ENCODE measurements at regions not wholly inside any gene's neighbourhood (a gene's known extent, or its start where the extent isn't known, plus 50 kb on each side); places are given as distances from the start of the nearest gene placed in this dataset.

DNA sequence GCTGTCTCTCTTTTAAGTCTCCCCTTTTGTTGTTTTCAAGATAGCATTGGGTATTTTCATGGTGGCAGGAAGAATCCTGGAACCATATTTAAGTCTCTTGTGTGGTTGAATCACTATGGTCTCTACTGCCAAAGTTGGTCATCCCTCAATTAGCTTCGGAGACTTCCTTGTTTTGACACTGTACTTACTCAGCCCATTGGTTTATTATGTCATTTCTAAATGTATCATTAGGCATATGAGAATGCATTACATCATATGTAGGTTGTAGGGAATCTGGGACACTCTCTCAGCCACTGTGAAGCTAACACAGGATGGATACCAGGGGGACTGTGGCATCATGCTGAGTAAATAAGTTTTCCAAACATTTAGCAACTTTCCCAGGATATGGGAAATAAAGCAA, 211.8 kb downstream of the DTHD1 start:
- Histone ChIP-seq H3K4me1 (no peaks in the 10 kb centered on the region), H3K27ac (no peak overlapping the region), H3K9me3 (no peaks in the 10 kb centered on the region), H3K4me3 (no peak overlapping the region), H3K36me3 (no peaks in the 10 kb centered on the region), H3K27me3 (no peaks in the 10 kb centered on the region)
- intact Hi-C loops (cut with DNase I; ENCODE audit: low total_unique reads), result no loop called here
- WGBS, 5 donors, result 71 to 91% (median 76%) methylated on average over 1 of the region's 1 CpG
- TF ChIP-seq POLR2A (IDR thresholded peaks at IDR 0.05), result no peak
- TF ChIP-seq POLR2AphosphoS5 (IDR thresholded peaks at IDR 0.05), result no peak
- no peak for TF ChIP-seq EP300 (IDR thresholded peaks at IDR 0.05)
- DNase-seq, result no peak

DNA sequence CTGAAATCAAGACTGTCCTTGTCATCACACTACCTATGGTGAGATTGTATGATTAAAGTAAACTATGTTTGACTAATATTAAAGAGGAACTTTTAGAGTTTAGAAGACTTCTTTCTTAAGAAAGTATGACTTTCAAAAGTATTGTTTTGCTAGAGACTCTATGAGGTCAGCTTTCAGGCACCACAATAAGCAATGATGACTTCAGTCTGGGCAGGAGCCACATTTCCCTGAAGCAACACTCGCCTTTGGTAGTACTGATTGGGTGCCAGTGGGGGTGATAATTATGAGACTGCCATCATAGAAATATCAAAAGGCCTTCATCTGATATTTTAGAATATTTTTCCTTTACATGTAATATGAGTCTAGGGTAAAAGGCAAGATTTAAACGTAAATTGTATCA, 212.6 kb downstream of the DTHD1 start:
- TF ChIP-seq EP300 (IDR thresholded peaks at IDR 0.05) (no peak), POLR2AphosphoS5 (IDR thresholded peaks at IDR 0.05) (no peak), POLR2A (IDR thresholded peaks at IDR 0.05) (no peak)
- TF ChIP-seq, protein P1, sequence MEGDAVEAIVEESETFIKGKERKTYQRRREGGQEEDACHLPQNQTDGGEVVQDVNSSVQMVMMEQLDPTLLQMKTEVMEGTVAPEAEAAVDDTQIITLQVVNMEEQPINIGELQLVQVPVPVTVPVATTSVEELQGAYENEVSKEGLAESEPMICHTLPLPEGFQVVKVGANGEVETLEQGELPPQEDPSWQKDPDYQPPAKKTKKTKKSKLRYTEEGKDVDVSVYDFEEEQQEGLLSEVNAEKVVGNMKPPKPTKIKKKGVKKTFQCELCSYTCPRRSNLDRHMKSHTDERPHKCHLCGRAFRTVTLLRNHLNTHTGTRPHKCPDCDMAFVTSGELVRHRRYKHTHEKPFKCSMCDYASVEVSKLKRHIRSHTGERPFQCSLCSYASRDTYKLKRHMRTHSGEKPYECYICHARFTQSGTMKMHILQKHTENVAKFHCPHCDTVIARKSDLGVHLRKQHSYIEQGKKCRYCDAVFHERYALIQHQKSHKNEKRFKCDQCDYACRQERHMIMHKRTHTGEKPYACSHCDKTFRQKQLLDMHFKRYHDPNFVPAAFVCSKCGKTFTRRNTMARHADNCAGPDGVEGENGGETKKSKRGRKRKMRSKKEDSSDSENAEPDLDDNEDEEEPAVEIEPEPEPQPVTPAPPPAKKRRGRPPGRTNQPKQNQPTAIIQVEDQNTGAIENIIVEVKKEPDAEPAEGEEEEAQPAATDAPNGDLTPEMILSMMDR (IDR thresholded peaks at IDR 0.05), result no peak
- H3K4me3 ChIP-seq, result no peak overlapping the region
- no peaks in the 10 kb centered on the region for H3K9me3 ChIP-seq
- intact Hi-C loops (cut with DNase I; ENCODE audit: low total_unique reads), result no loop called here
- no peak overlapping the region for H3K27ac ChIP-seq
- 70 to 80% (median 77%) methylated on average over 2 of the region's 2 CpGs for WGBS, 5 donors
- H3K4me1 ChIP-seq, result no peaks in the 10 kb centered on the region
- no peaks in the 10 kb centered on the region for H3K27me3 ChIP-seq
- H3K36me3 ChIP-seq, result no peaks in the 10 kb centered on the region
- no peak for DNase-seq

GRCh38 chr4:36494747-36495146, 213.3 kb downstream of the DTHD1 start:
- H3K27ac ChIP-seq, result no peak overlapping the region
- no peaks in the 10 kb centered on the region for H3K9me3 ChIP-seq
- no peaks in the 10 kb centered on the region for H3K36me3 ChIP-seq
- intact Hi-C loops (cut with DNase I; ENCODE audit: low total_unique reads), result no loop called here
- H3K4me3 ChIP-seq, result no peak overlapping the region
- H3K4me1 ChIP-seq, result no peaks in the 10 kb centered on the region
- no peaks in the 10 kb centered on the region for H3K27me3 ChIP-seq
- DNase-seq, result no peak
- no peak for TF ChIP-seq POLR2AphosphoS5 (IDR thresholded peaks at IDR 0.05)
- TF ChIP-seq, protein P1 (IDR thresholded peaks at IDR 0.05), result no peak
- TF ChIP-seq POLR2A (IDR thresholded peaks at IDR 0.05), result no peak
- TF ChIP-seq EP300 (IDR thresholded peaks at IDR 0.05), result no peak
- 46 to 61% (median 54%) methylated on average over 2 of the region's 2 CpGs for WGBS, 5 donors

DNA sequence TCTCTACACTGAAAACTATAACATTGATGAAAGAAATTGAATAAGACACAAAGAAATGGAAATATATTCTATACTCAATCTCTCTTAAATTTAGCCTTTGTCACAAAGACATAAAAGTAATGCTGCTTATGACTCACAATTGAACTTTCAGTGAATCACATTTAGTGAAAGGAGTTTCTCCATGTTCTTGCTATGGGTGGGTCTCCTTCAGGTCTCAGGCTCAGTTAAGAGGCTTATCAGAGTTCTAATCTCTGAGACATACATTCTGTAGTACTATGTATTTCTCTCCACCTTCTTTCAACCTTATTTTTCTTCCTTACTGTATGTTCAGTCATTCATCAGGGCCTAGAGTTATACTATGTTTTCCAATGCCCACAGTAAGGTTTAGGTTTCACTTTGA, 220.9 kb downstream of the DTHD1 start:
- Histone ChIP-seq H3K4me1 (no peaks in the 10 kb centered on the region), H3K27me3 (no peaks in the 10 kb centered on the region), H3K27ac (no peak overlapping the region), H3K4me3 (no peak overlapping the region), H3K36me3 (no peaks in the 10 kb centered on the region), H3K9me3 (no peaks in the 10 kb centered on the region)
- no peak for DNase-seq
- no peak for TF ChIP-seq EP300 (IDR thresholded peaks at IDR 0.05)
- TF ChIP-seq POLR2AphosphoS5 (IDR thresholded peaks at IDR 0.05), result no peak
- TF ChIP-seq, protein P1 (IDR thresholded peaks at IDR 0.05), result no peak
- no peak for TF ChIP-seq POLR2A (IDR thresholded peaks at IDR 0.05)
- intact Hi-C loops (cut with DNase I; ENCODE audit: low total_unique reads), result no loop called here

GRCh38 chr4:36508394-36508793, 227.0 kb downstream of the DTHD1 start:
- no peaks in the 10 kb centered on the region for H3K9me3 ChIP-seq
- 56 to 74% (median 67%) methylated on average over 2 of the region's 2 CpGs for WGBS, 5 donors
- peak in 1 of 2 donors; percentile 7 for DNase-seq
- H3K27ac ChIP-seq, result no peak overlapping the region
- no peaks in the 10 kb centered on the region for H3K36me3 ChIP-seq
- TF ChIP-seq EP300 (IDR thresholded peaks at IDR 0.05) (no peak), POLR2A (IDR thresholded peaks at IDR 0.05) (no peak), POLR2AphosphoS5 (IDR thresholded peaks at IDR 0.05) (no peak)
- TF ChIP-seq, protein P1 (IDR thresholded peaks at IDR 0.05), result no peak
- no peak overlapping the region for H3K4me3 ChIP-seq
- H3K27me3 ChIP-seq, result no peaks in the 10 kb centered on the region
- intact Hi-C loops (cut with DNase I; ENCODE audit: low total_unique reads), result no loop called here
- no peaks in the 10 kb centered on the region for H3K4me1 ChIP-seq

All from stomach (tissue), 8 donors.